HG03196 (cell line): ENCODE measurements at regions not wholly inside any gene's neighbourhood (a gene's known extent, or its start where the extent isn't known, plus 50 kb on each side); places are given as distances from the start of the nearest gene placed in this dataset.
"Not testable (repeated sequence)": the region's sequence is repeated elsewhere in the genome, so short reads cannot be mapped to it uniquely, and the experiment has no call there.

ENCODE experiments used
- ATAC-seq: cut with Tn5 transposase; IDR thresholded peaks from one replicate; pipeline ENCODE4 v1.9.1; 2021; ENCODE audit not compliant: unreplicated experiment

DNA sequence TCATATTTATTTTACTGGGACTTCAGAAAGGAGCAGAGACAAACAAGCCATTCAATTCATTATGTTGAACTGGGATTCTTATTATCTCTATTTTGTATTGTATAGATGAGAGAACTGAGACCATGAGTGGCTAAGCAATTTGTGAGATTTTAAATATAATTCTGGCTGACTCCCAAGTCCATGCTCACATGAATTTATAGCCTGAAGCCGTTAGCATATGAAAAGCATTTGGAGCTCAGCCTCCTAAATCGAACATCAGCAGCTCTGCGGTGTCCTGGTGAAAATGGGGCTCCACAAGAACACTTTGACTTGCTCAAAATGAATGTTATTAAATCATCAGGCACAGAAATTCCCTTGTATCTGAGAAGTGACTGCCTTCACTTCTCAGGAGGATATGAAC is 96.8 kb upstream of the DPT start:
- ATAC-seq, result no peak

DNA sequence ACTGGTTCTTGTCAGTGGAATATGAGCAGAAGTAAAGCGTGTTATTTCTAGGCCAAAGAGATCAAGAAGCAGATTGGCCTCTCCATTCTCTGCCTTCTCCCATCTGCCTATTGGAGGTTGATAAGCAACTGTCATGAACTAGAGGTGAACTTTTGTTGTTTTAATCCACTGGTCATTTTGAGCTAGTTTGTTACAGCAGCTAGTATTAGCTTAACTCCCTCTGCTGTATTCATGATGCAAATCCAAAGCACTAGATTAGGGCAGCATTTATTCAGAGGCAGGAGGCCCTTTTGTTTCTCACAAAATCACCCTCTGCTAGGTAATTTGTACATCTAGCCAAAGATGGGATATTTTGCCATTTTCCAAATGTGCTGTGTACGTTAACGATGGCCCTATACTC is 97.3 kb upstream of the DPT start:
- no peak for ATAC-seq

DNA sequence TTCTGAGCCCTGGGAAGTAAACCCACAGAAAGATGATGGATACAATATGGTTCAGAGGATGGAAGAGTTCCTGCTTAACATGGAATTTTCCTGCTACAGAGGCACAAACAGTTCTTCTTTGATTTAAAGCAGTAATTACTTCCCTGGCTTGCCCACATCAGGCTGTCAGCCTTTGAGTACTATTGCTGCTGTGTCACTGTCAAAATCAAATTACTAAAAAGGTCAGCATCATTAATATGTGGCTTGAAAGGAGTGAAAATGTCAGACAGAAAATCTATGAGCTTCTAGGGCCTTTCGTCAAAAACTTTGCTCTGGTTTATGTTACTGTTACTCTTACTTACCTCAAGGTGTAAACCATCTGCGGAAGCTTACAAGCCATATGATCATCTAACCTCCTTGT is 98.6 kb upstream of the DPT start:
- ATAC-seq, result no peak

DNA sequence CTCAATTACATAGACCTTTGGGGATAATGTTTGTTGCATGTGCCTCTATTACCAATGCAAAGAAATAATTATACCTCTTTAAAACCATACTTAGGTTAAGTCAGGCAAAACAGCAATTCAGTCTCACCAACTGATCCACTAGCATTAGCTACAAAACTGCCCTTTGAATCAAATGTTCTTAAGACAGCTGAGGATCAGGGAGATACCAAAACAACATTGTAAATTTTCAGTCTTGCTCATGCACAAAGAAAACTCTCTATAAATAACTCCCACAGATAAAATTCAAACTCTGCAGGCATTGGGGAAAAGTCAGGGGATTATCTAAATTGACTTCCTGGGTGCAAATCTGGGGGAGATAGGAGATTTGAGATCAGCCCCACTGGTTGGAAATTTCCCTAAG is 100.9 kb upstream of the DPT start:
- ATAC-seq, result no peak

DNA sequence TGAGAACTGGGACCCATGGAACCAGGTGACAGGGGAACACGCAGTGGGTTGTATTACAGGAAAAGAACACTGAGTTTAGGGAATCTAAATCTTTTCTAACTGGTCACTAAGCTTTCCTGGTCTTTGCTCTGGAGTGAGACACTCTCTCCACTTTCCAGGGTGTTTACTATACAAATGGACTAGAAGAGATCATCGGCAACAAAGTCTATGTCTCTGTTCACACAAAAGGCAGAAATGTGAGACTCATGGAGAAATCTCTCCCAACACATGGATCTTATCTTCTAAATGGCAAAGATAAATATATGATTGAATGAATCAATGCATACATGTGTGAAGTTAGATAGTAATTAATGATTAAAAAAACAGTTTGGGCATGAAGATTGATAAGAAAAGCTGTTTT is 101.6 kb upstream of the DPT start:
- no peak for ATAC-seq

DNA sequence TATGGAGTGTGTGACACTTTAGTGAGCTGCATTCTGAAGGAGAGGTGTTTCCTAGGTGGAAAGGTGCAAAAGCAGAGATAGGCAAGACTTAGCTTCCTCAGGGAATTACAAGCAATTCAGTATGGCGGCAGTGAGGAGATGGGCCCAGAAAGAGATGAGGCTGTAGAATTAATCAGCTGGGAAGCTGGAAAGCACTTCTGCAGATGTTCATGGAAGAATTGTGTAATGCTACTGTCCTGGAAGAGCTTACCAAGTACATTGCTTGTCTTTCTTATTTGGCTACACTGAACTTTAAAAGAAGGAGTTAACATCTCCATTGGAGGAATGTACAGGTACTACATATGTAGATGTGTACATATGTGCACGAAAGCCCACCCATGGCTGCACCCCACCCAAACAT is 103.7 kb upstream of the DPT start:
- no peak for ATAC-seq

DNA sequence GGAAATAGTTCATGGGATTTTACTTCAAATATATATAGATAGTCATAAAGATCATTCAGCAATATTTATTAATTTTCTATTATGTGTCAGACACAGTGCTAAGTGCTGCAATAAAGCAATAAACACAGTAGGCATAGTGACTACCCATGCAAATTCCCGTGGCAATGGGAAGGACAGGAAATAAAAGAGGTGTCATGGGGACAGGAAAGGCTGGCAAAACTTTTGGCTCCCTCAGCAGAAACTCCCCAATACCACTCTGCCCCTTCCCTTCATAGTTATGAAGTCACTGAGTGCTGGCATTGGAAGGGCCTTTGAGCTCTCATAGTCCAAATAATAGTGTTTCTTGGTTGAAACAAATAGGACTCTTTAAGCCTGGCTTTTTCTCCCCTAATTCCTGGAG is 104.4 kb upstream of the DPT start:
- ATAC-seq, result no peak

DNA sequence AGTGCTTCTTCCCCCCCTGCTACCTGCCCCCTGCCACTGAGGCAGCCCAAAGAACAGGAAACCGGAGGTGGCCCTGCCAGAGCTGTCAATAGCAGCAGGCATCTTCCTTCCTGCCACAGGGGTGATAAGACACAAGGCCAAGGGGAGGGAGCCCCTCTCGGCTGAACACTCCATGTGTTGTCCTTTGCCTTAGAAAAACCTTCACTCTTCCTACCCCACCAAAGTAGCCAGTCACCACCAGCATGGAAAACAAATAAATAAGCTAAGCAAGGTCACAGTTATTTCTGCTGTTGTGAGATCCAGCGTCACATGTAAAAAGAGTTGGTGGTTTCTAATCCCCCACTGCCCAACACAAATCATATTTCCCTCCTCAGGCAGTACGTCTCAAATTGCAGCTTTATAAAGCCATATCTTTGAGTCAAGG is 104.8 kb upstream of the DPT start:
- ATAC-seq, result no peak

DNA sequence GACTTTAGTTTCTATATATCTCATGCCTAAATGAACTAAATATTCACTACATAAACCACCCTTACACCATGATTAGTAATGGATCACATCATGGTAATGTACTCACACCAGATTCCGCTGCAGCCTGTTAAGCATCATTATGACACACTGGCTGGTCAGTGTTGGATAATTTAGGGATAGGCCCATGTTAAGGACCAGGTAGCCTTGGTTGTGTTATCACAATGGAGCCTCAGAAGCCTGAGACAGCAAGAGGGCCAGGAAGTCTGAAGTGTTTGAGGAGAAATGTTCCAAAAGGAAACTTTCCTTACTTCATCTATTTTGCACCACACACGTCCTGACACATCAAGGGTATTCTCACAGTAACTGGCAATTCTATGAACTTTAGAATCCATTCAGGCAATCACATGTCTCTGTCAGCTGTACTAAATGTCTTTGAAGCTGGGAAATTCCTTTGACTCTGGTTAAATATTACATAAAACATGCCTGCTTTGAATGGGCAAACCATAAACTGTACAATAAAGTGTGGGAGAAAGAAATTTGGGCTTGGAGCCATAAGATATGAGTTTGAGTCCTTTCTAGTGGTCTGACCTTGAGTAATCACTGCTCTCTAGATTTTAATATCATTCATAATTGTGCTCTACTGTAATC is 105.3 kb upstream of the DPT start:
- ATAC-seq, result no peak

DNA sequence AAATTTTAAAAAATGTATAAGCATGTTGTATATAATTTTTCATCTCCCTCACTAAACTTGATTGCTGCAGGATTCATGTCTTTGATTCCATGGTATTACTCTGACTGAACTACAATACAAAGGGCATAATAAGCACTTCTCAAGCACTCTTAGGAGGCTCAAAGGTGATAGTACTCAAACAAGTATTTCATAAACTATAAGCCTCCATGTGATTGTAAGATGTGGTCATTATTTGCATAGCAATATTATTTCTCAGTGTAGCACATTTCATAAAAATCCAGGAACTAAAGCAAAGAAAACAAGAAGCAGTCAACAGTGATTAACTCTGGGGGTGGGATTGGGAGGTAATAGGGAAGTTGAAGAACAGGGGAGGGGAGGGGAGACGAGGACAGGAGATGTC is 106.2 kb upstream of the DPT start:
- no peak for ATAC-seq

DNA sequence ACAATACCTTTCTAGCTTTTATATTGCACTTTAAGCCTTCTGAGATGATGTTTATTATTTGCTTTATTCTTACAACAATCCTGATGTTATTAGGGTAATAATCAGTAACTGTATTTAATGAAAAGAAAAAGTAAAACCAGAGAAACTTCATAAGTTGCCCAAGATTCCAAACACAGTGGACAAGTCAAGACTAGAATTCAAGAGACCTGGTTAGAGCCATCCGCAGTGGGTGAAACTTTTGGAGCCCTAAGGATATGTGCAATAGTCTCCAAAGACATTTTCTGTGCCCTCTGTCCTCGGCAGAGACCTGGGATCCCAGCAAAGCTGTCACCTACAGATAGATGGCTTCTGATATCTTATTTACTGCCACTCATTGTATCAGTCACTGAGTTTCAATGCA is 106.8 kb upstream of the DPT start:
- no peak for ATAC-seq

DNA sequence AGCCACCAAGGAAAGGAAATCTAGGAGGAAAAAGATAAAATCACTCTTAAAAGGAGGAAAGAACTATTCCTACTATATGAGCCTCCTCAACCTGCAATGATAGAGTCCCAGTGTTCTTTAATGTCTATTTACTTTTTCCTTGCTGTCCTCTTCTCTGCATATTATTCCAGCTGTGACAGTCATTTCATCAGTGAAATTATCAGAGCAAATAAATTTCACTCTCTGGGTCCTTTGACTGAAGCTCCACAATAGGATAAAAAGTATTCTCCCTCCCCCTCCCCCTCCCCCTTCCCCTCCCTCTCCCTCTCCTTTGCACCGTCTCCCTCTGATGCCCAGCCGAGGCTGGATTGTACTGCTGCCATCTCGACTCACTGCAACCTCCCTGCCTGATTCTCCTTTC is 107.5 kb upstream of the DPT start:
- ATAC-seq, result no peak

DNA sequence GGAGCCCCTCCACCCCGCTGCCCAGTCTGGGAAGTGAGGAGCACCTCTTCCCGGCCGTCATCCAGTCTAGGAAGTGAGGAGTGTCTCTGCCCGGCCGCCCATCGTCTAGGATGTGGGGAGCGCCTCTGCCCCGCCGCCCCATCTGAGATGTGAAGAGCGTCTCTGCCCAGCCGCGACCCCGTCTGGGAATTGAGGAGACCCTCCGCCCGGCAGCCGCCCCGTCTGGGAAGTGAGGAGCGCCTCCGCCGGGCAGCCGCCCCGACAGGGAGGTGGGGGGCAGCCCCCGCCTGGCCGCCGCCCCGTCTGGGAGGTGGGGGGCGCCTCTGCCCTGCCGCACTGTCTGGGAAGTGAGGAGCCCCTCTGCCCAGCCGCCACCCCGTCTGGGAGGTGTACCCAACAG is 108.2 kb upstream of the DPT start:
- not testable (repeated sequence) for ATAC-seq

DNA sequence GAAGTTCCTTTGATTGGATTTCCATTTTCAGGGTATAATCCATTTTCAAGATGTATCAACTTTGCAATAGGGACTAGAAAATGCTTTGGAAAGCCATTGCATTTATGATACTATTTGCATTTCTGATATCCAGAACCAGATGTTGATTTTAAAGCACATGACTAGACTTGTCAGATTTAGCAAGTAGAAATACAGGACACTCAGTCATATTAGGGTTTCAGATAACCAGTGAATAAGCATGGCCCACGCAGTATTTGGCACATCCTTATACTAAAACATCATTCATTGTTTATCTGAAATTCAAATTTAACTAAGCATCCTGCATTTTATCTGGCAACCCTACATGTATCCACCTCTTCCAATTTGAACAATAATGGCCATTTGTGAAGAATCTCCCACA is 113.3 kb upstream of the DPT start:
- ATAC-seq, result no peak

DNA sequence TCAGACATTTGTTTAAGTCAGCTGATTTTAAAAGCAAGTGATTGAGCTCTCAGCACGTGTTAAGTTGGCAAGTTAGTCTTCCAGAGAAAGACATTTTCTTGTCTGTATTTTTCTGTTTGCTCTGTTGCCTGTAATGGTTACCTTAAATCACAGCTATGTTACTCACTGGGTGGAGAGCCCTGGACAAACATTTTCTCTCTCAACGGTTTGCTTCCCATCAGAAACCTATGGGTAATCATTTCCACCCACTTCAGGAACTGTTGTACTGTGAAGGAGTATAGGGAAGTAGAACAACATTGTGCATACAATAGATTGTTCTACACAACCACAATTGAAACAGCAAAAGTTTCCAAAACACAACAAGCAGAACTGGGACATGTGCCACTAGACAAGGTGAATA is 113.9 kb upstream of the DPT start:
- no peak for ATAC-seq

DNA sequence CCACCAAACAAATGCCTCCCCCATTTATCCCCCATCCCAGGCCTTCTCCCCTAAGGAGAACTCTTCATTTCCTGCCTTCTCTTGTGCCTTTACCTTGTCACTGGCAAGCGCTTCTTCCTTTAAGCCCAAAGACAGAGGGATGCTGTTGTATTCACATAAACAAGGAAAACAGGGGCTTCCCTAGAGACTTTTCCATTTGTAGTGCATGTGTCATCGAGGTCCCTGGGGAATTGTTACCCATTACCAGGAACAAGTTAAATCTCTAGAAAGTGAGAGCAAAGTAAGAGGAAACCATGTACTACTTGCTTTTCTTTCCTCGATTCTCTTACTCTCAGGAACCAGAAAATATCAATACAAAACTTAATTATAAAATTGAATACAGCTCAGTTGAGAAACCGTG is 114.4 kb upstream of the DPT start:
- ATAC-seq, result no peak

DNA sequence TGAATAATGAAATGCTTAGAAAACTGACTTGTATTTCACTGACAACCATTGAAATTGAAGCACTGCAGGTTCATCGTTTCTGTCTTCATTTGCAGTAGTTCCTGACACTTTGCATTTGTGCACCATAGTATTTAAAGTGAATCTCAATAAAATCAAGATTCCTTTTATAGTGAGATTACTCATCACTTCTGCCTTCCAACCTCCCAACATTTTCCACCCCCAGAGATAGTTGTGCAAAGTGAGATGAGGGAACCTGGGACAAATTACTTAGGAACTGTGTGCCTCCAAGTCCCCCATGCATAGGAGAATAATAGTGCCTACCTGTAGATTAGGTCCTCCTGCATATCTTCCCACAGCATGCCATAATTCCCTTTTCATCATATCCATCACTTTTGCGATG is 114.9 kb upstream of the DPT start:
- ATAC-seq, result no peak

DNA sequence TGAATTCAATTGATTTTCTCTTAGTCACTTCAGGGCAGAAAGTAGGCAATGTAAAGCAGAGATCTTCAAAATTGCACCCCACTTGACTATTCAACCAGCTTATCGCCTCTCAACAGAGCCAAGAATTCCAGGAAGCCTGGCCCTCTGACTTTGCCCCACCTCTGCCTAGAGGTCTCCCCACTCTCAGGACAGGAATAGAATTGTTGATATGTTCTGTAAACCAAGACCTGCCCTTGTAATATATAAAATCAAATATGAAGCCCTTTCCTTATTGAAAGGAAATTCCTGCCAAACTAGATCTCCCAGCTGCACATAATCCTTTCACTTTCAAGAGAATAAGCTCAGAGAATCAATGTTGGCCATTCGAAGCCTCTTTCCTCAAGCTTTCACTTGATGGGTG is 116.1 kb upstream of the DPT start:
- ATAC-seq, result no peak

DNA sequence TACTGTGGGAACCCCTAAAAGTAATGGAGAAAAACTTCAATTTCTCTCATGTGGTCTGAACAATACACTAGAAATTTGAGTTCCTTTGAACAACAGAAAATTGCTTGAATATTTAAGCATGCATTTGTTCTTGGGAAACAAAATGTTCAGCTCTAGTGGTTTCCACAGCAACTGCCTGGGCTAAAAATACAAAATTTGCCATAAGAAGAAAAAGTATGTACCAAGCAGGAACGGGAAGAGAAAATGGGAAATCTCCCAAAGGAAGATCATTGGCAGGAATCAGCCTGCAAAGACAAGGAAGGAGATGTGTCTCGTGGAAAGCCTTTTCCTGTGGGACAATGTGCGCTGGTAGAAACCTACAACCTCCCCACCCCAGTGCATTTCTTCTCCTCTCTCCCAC is 119.0 kb upstream of the DPT start:
- no peak for ATAC-seq

DNA sequence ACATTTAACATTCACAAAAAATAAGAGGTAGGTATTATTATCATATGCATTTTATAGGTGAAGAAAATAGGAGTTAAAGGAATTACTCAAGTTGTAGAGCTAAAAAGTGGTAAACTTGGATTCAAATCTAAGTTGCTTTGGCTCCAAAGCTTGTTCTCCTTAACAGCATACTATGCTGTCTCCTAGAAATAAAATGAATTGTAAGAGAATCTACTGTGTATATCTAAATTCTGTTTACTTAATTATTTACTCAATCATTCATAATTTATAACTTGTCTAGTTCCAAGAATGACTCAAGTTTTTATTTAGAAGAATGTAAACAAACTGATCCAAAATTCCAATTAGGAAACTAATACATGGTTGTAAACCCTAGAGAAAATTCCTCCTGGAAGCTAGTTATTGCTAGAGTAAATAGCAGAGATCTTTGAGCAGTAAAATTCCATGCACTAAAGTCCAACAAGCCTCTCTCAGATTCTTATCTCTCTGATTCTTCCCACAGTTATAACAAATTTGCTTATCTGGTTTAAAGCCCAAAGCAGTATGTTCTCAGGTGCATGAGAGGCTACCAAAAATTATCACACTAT is 132.5 kb upstream of the DPT start:
- no peak for ATAC-seq

DNA sequence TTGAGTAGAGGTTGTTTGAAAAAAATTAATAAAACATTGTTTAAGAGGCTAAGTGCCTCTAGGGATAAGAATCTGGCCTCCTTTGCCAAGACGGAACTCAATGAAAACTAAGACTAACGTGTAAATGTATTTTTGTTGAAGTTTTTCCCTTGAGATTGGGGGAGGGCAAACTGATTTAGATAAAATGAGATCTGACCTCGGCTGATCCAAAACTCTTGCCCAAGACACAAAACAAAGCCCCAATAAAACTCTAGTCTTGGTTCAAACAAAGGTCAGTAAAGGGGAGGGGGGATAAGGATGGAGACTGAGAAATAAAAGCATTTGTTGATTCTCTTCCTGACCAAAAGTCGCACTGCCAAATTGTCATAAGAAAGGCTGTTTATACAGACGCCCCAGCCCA is 134.8 kb upstream of the DPT start:
- no peak for ATAC-seq

DNA sequence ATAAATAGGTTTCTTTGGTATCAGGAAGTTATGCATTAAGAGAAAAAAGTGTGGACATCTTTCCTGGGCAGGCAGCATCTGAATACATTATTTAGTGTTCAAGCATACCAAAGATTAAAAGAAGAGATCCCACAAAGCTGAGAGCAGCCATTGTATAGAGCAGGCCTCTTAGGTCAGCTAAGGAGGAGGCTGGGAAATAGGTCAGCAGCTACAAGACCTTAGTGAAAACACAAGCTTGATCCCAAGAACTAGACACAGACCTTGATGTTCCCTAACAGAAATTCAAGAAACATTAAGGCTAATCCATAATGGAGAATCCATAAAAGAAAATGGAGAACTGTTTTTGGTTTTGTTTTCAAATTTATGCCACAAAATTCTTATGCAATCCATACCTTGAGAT is 135.3 kb upstream of the DPT start:
- ATAC-seq, result no peak

DNA sequence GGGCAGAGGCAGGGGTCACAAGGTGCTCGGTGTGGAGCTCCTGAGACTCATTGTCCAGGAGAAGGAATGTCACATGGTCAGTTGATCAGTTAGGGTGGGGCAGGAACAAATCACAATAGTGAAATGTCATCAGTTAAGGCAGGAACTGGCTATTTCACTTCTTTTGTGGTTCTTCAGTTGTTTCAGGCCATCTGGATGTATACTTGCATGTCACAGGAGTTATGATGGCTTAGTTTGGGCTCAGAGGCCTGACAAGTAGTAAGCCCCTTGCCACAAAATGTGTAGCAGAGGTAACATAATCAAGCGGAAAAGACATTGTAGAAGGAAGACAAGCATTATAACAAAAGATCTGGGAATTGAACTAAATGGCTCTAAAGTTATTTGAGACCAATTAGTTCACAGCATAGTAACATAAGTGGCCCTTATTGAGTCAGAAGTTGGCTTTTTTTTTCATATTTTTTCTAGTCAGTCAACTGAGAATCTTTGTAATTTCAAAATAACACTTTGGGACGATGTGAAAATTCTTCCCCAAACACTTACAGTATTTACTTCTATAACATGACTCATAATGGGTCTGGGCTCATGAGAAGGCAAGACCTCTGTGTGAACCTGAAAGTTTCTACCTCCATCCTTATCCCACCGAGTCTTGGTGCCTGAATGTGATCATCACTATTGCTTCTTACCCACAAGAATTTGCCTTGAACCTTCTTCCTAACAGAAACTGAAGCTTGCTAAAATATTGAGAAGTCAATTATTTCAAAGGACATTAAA is 137.0 kb upstream of the DPT start:
- no peak for ATAC-seq
